ENCODE measurements at regions not wholly inside any gene's neighbourhood (a gene's known extent, or its start where the extent isn't known, plus 50 kb on each side); places are given as distances from the start of the nearest gene placed in this dataset.

GRCh38 chr2:66362701-66363100, 72.2 kb upstream of the MEIS1 start:
- peaks cover 3% of the 10 kb centered on the region for H3K4me1 ChIP-seq (ENCODE audit: control insufficient read depth, low read depth, low read length)
- H3K23ac ChIP-seq (ENCODE audit: low read length) = no peak overlapping the region
- no peak overlapping the region for H3K4me2 ChIP-seq (ENCODE audit: low read length)
- H3K4me3 ChIP-seq (ENCODE audit: low read length) = no peak overlapping the region
- no peaks in the 10 kb centered on the region for H3K79me1 ChIP-seq (ENCODE audit: low read length)
- no peak overlapping the region for H3K18ac ChIP-seq (ENCODE audit: low read length)
- H3K56ac ChIP-seq (ENCODE audit: low read length) = no peak overlapping the region
- H3K36me3 ChIP-seq (ENCODE audit: control insufficient read depth, insufficient read depth, low read length) = no peaks in the 10 kb centered on the region
- no peak overlapping the region for H2BK120ac ChIP-seq (ENCODE audit: low read depth, low read length)
- no peak overlapping the region for H3K27ac ChIP-seq (ENCODE audit: low read depth, low read length)
- peak; percentile 24 for DNase-seq
- H3K4ac ChIP-seq (ENCODE audit: low read depth, low read length) = no peak overlapping the region
- no peaks in the 10 kb centered on the region for H3K27me3 ChIP-seq (ENCODE audit: insufficient read depth, low read length, poor library complexity)
- no peak overlapping the region for H3K9ac ChIP-seq (ENCODE audit: low read length)
- H2BK15ac ChIP-seq (replicated peaks; ENCODE audit: low read depth) = no peak overlapping the region
- no peak overlapping the region for H4K8ac ChIP-seq (ENCODE audit: low read depth, low read length)
- H4K5ac ChIP-seq (ENCODE audit: low read length) = no peak overlapping the region
- no peak overlapping the region for H2BK5ac ChIP-seq (ENCODE audit: low read length)
- WGBS (ENCODE audit: extremely low coverage, insufficient coverage, low lambda C conversion rate) = no CpG with 5 or more reads among the region's 6 CpGs
- H2AK5ac ChIP-seq (ENCODE audit: low read length) = no peak overlapping the region
- no peaks in the 10 kb centered on the region for H3K79me2 ChIP-seq (ENCODE audit: control insufficient read depth, insufficient read depth, low read length)

GRCh38 chr2:66346231-66346664, 88.7 kb upstream of the MEIS1 start:
- Histone ChIP-seq H4K5ac (ENCODE audit: low read length) (no peak overlapping the region), H3K56ac (ENCODE audit: low read length) (no peak overlapping the region), H2BK120ac (ENCODE audit: low read depth, low read length) (no peak overlapping the region), H4K8ac (ENCODE audit: low read depth, low read length) (no peak overlapping the region), H3K36me3 (ENCODE audit: control insufficient read depth, insufficient read depth, low read length) (no peaks in the 10 kb centered on the region), H3K4me3 (ENCODE audit: low read length) (no peak overlapping the region), H3K23ac (ENCODE audit: low read length) (no peak overlapping the region), H3K4me2 (ENCODE audit: low read length) (no peak overlapping the region), H3K4ac (ENCODE audit: low read depth, low read length) (no peak overlapping the region), H3K27me3 (ENCODE audit: insufficient read depth, low read length, poor library complexity) (no peaks in the 10 kb centered on the region), H2AK5ac (ENCODE audit: low read length) (no peak overlapping the region), H2BK5ac (ENCODE audit: low read length) (no peak overlapping the region), H3K79me2 (ENCODE audit: control insufficient read depth, insufficient read depth, low read length) (no peaks in the 10 kb centered on the region), H3K9ac (ENCODE audit: low read length) (no peak overlapping the region), H3K27ac (ENCODE audit: low read depth, low read length) (peak overlapping the region; percentile 10), H2BK15ac (replicated peaks; ENCODE audit: low read depth) (no peak overlapping the region), H3K18ac (ENCODE audit: low read length) (no peak overlapping the region), H3K79me1 (ENCODE audit: low read length) (no peaks in the 10 kb centered on the region), H3K4me1 (ENCODE audit: control insufficient read depth, low read depth, low read length) (peaks cover 5% of the 10 kb centered on the region)
- peak; percentile 94 for DNase-seq
- WGBS (ENCODE audit: extremely low coverage, insufficient coverage, low lambda C conversion rate) = no CpG with 5 or more reads among the region's 4 CpGs

GRCh38 chr2:66344087-66344663, 90.8 kb upstream of the MEIS1 start:
- H3K18ac ChIP-seq (ENCODE audit: low read length) = no peak overlapping the region
- H3K4me2 ChIP-seq (ENCODE audit: low read length) = no peak overlapping the region
- no peak overlapping the region for H2BK120ac ChIP-seq (ENCODE audit: low read depth, low read length)
- DNase-seq = no peak
- H3K4me3 ChIP-seq (ENCODE audit: low read length) = no peak overlapping the region
- H3K23ac ChIP-seq (ENCODE audit: low read length) = no peak overlapping the region
- WGBS (ENCODE audit: extremely low coverage, insufficient coverage, low lambda C conversion rate) = no CpG with 5 or more reads among the region's 1 CpG
- H3K79me1 ChIP-seq (ENCODE audit: low read length) = no peaks in the 10 kb centered on the region
- H3K79me2 ChIP-seq (ENCODE audit: control insufficient read depth, insufficient read depth, low read length) = no peaks in the 10 kb centered on the region
- H4K8ac ChIP-seq (ENCODE audit: low read depth, low read length) = no peak overlapping the region
- H2BK5ac ChIP-seq (ENCODE audit: low read length) = no peak overlapping the region
- no peak overlapping the region for H3K56ac ChIP-seq (ENCODE audit: low read length)
- H3K36me3 ChIP-seq (ENCODE audit: control insufficient read depth, insufficient read depth, low read length) = no peaks in the 10 kb centered on the region
- no peak overlapping the region for H2BK15ac ChIP-seq (replicated peaks; ENCODE audit: low read depth)
- H3K27ac ChIP-seq (ENCODE audit: low read depth, low read length) = no peak overlapping the region
- H3K4ac ChIP-seq (ENCODE audit: low read depth, low read length) = no peak overlapping the region
- H3K27me3 ChIP-seq (ENCODE audit: insufficient read depth, low read length, poor library complexity) = no peaks in the 10 kb centered on the region
- no peak overlapping the region for H3K9ac ChIP-seq (ENCODE audit: low read length)
- peaks cover 5% of the 10 kb centered on the region for H3K4me1 ChIP-seq (ENCODE audit: control insufficient read depth, low read depth, low read length)
- no peak overlapping the region for H4K5ac ChIP-seq (ENCODE audit: low read length)
- no peak overlapping the region for H2AK5ac ChIP-seq (ENCODE audit: low read length)

- Histone ChIP-seq H3K79me2 (ENCODE audit: control insufficient read depth, insufficient read depth, low read length) (no peaks in the 10 kb centered on the region), H3K4me3 (ENCODE audit: low read length) (no peak overlapping the region)
Observed at GRCh38 chr2:66343259-66343658, 91.7 kb upstream of the MEIS1 start.

GRCh38 chr2:66340521-66340920, 94.4 kb upstream of the MEIS1 start:
- no peaks in the 10 kb centered on the region for H3K36me3 ChIP-seq (ENCODE audit: control insufficient read depth, insufficient read depth, low read length)
- no peak overlapping the region for H4K5ac ChIP-seq (ENCODE audit: low read length)
- no peak for DNase-seq
- H3K23ac ChIP-seq (ENCODE audit: low read length) = no peak overlapping the region
- no peak overlapping the region for H2AK5ac ChIP-seq (ENCODE audit: low read length)
- H3K4me3 ChIP-seq (ENCODE audit: low read length) = no peak overlapping the region
- no peak overlapping the region for H4K8ac ChIP-seq (ENCODE audit: low read depth, low read length)
- no peak overlapping the region for H3K4me2 ChIP-seq (ENCODE audit: low read length)
- H3K9ac ChIP-seq (ENCODE audit: low read length) = no peak overlapping the region
- H3K4ac ChIP-seq (ENCODE audit: low read depth, low read length) = no peak overlapping the region
- no CpG with 5 or more reads among the region's 5 CpGs for whole genome bisulfite sequencing (ENCODE audit: extremely low coverage, insufficient coverage, low lambda C conversion rate)
- H3K27me3 ChIP-seq (ENCODE audit: insufficient read depth, low read length, poor library complexity) = no peaks in the 10 kb centered on the region
- no peak overlapping the region for H3K56ac ChIP-seq (ENCODE audit: low read length)
- H3K18ac ChIP-seq (ENCODE audit: low read length) = no peak overlapping the region
- no peaks in the 10 kb centered on the region for H3K4me1 ChIP-seq (ENCODE audit: control insufficient read depth, low read depth, low read length)
- H2BK5ac ChIP-seq (ENCODE audit: low read length) = no peak overlapping the region
- no peak overlapping the region for H3K27ac ChIP-seq (ENCODE audit: low read depth, low read length)
- no peak overlapping the region for H2BK15ac ChIP-seq (replicated peaks; ENCODE audit: low read depth)
- no peaks in the 10 kb centered on the region for H3K79me2 ChIP-seq (ENCODE audit: control insufficient read depth, insufficient read depth, low read length)
- no peaks in the 10 kb centered on the region for H3K79me1 ChIP-seq (ENCODE audit: low read length)
- no peak overlapping the region for H2BK120ac ChIP-seq (ENCODE audit: low read depth, low read length)

More at GRCh38 chr2:66343259-66343658, 91.7 kb upstream of the MEIS1 start:
- Histone ChIP-seq H3K23ac (ENCODE audit: low read length) (no peak overlapping the region), H3K4me1 (ENCODE audit: control insufficient read depth, low read depth, low read length) (peaks cover 5% of the 10 kb centered on the region), H3K9ac (ENCODE audit: low read length) (no peak overlapping the region), H3K27ac (ENCODE audit: low read depth, low read length) (no peak overlapping the region), H3K79me1 (ENCODE audit: low read length) (no peaks in the 10 kb centered on the region), H2AK5ac (ENCODE audit: low read length) (no peak overlapping the region), H3K4ac (ENCODE audit: low read depth, low read length) (no peak overlapping the region), H4K5ac (ENCODE audit: low read length) (no peak overlapping the region), H4K8ac (ENCODE audit: low read depth, low read length) (no peak overlapping the region), H3K4me2 (ENCODE audit: low read length) (no peak overlapping the region), H2BK120ac (ENCODE audit: low read depth, low read length) (no peak overlapping the region), H2BK15ac (replicated peaks; ENCODE audit: low read depth) (no peak overlapping the region), H3K56ac (ENCODE audit: low read length) (no peak overlapping the region), H3K18ac (ENCODE audit: low read length) (no peak overlapping the region), H3K27me3 (ENCODE audit: insufficient read depth, low read length, poor library complexity) (no peaks in the 10 kb centered on the region), H2BK5ac (ENCODE audit: low read length) (no peak overlapping the region), H3K36me3 (ENCODE audit: control insufficient read depth, insufficient read depth, low read length) (no peaks in the 10 kb centered on the region)
- DNase-seq = no peak
- WGBS (ENCODE audit: extremely low coverage, insufficient coverage, low lambda C conversion rate) = no CpG with 5 or more reads among the region's 1 CpG

Data from mesendoderm (in vitro differentiated cells).